ENCODE measurements at regions not wholly inside any gene's neighbourhood (a gene's known extent, or its start where the extent isn't known, plus 50 kb on each side); places are given as distances from the start of the nearest gene placed in this dataset.

- no peak for TF ChIP-seq POLR2AphosphoS5 (IDR thresholded peaks at IDR 0.05; ENCODE audit: low read depth, low read length)
- no peak for TF ChIP-seq TAF1 (IDR thresholded peaks at IDR 0.05; ENCODE audit: borderline replicate concordance, insufficient read depth, low read length)
Measured at GRCh38 chr15:100711516-100712021, 109.2 kb downstream of the ASB7 start.
